Hepatocyte (in vitro differentiated cells): ENCODE measurements at regions not wholly inside any gene's neighbourhood (a gene's known extent, or its start where the extent isn't known, plus 50 kb on each side); places are given as distances from the start of the nearest gene placed in this dataset.

Source experiments
- EZH2phosphoT487 ChIP-seq: fragments of 200-600 bp; sonication (generic); IDR thresholded peaks from one replicate; pipeline ENCODE4 v1.6.1; 2018; ENCODE audit warnings: antibody characterized with exemption, mild to moderate bottlenecking, low read depth, moderate library complexity; ENCODE audit not compliant: unreplicated experiment, severe bottlenecking
- TF ChIP-seq, protein P1 (sequence below): fragments of 200-600 bp; sonication (generic); IDR thresholded peaks from 2 replicates; pipeline ENCODE4 v1.5.1; 2016; ENCODE audit warnings: antibody characterized with exemption, mild to moderate bottlenecking; ENCODE audit not compliant: poor library complexity

DNA sequence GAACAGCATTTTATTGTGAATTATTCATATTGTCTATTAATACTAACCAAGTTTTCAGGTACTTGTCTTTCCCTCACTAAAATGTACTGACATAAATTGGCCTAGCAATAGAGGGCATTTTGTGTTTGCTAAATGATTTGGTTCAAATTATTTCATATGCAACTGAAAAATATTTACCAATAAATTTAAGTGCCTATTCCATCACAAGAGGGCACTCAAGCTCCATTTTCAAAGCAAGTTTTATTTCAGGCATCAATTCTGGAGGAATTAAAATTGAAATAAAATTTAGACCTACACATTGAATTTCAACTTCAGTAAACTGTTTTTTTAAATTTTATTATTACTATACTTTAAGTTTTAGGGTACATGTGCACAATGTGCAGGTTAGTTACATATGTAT, 114.3 kb upstream of the SYNCRIP start:
- TF ChIP-seq, protein P1, sequence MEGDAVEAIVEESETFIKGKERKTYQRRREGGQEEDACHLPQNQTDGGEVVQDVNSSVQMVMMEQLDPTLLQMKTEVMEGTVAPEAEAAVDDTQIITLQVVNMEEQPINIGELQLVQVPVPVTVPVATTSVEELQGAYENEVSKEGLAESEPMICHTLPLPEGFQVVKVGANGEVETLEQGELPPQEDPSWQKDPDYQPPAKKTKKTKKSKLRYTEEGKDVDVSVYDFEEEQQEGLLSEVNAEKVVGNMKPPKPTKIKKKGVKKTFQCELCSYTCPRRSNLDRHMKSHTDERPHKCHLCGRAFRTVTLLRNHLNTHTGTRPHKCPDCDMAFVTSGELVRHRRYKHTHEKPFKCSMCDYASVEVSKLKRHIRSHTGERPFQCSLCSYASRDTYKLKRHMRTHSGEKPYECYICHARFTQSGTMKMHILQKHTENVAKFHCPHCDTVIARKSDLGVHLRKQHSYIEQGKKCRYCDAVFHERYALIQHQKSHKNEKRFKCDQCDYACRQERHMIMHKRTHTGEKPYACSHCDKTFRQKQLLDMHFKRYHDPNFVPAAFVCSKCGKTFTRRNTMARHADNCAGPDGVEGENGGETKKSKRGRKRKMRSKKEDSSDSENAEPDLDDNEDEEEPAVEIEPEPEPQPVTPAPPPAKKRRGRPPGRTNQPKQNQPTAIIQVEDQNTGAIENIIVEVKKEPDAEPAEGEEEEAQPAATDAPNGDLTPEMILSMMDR, result peak; percentile 61
- TF ChIP-seq EZH2phosphoT487, result no peak
